ENCODE measurements at regions not wholly inside any gene's neighbourhood (a gene's known extent, or its start where the extent isn't known, plus 50 kb on each side); places are given as distances from the start of the nearest gene placed in this dataset.

DNA sequence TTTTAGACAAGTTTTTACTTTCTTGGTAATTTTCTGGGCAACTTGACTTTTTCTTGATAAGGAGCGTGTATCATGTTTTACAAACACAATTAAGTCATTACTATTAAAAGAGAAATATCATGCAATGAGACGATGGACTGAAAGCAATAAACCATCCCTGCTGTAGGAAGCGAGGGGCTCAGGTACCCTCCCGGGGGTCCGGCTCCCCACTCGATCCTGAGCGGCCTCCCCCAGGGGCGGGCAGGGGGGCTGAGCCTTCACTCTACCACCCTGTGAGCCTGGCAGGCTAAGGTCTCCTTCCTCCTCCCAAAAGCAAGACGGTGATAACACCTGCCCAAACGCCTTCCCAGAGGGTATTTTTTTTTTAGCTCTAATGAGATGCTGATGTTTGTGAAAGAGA, 51.8 kb upstream of the ADGRA1 start:
- no peaks in the 10 kb centered on the region for H3K4me1 Mint-ChIP-seq (ENCODE audit: unreplicated experiment)
- TF ChIP-seq, protein P1, sequence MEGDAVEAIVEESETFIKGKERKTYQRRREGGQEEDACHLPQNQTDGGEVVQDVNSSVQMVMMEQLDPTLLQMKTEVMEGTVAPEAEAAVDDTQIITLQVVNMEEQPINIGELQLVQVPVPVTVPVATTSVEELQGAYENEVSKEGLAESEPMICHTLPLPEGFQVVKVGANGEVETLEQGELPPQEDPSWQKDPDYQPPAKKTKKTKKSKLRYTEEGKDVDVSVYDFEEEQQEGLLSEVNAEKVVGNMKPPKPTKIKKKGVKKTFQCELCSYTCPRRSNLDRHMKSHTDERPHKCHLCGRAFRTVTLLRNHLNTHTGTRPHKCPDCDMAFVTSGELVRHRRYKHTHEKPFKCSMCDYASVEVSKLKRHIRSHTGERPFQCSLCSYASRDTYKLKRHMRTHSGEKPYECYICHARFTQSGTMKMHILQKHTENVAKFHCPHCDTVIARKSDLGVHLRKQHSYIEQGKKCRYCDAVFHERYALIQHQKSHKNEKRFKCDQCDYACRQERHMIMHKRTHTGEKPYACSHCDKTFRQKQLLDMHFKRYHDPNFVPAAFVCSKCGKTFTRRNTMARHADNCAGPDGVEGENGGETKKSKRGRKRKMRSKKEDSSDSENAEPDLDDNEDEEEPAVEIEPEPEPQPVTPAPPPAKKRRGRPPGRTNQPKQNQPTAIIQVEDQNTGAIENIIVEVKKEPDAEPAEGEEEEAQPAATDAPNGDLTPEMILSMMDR (IDR thresholded peaks at IDR 0.05; ENCODE audit: unreplicated experiment) = no peak
- H3K27ac Mint-ChIP-seq (ENCODE audit: unreplicated experiment) = no peak overlapping the region
- peaks cover 7% of the 10 kb centered on the region for H3K27me3 Mint-ChIP-seq (ENCODE audit: unreplicated experiment)
- H3K9me3 Mint-ChIP-seq (ENCODE audit: unreplicated experiment) = no peaks in the 10 kb centered on the region
- no peak overlapping the region for H3K4me3 Mint-ChIP-seq (ENCODE audit: unreplicated experiment)
- DNase-seq (ENCODE audit: low spot score) = no peak
- H3K36me3 Mint-ChIP-seq (ENCODE audit: low read depth, unreplicated experiment) = no peaks in the 10 kb centered on the region

DNA sequence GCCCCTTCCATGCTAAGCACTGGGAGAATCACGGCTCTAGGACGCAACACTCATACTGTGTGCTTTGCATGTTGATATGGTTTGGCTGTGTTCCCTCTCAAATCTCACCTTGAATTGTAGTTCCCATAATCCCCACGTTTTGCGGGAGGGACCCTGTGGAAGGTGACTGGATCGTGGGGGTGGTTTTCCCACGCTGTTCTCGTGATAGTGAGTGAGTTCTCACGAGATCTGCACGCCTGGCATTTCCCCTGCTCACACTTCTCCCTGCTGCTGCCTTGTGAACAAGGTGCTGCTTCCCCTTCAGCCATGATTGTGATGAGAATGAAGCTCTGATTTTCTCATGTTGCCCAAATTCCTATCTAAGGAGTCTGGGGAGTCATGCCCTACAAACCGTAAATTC, 53.0 kb upstream of the ADGRA1 start:
- TF ChIP-seq, protein P1 (IDR thresholded peaks at IDR 0.05; ENCODE audit: unreplicated experiment) = no peak
- H3K27ac Mint-ChIP-seq (ENCODE audit: unreplicated experiment) = no peak overlapping the region
- no peak for DNase-seq (ENCODE audit: low spot score)
- no peak overlapping the region for H3K4me3 Mint-ChIP-seq (ENCODE audit: unreplicated experiment)
- no peaks in the 10 kb centered on the region for H3K36me3 Mint-ChIP-seq (ENCODE audit: low read depth, unreplicated experiment)
- peaks cover 11% of the 10 kb centered on the region for H3K27me3 Mint-ChIP-seq (ENCODE audit: unreplicated experiment)
- H3K9me3 Mint-ChIP-seq (ENCODE audit: unreplicated experiment) = no peaks in the 10 kb centered on the region
- H3K4me1 Mint-ChIP-seq (ENCODE audit: unreplicated experiment) = no peaks in the 10 kb centered on the region

- no peaks in the 10 kb centered on the region for H3K9me3 Mint-ChIP-seq (ENCODE audit: unreplicated experiment)
- H3K4me1 Mint-ChIP-seq (ENCODE audit: unreplicated experiment) = no peaks in the 10 kb centered on the region
- no peak overlapping the region for H3K27ac Mint-ChIP-seq (ENCODE audit: unreplicated experiment)
- TF ChIP-seq, protein P1 (IDR thresholded peaks at IDR 0.05; ENCODE audit: unreplicated experiment) = no peak
- peaks cover 11% of the 10 kb centered on the region for H3K27me3 Mint-ChIP-seq (ENCODE audit: unreplicated experiment)
- no peaks in the 10 kb centered on the region for H3K36me3 Mint-ChIP-seq (ENCODE audit: low read depth, unreplicated experiment)
- no peak overlapping the region for H3K4me3 Mint-ChIP-seq (ENCODE audit: unreplicated experiment)
- no peak for DNase-seq (ENCODE audit: low spot score)
Observed at GRCh38 chr10:133034092-133034491, 53.6 kb upstream of the ADGRA1 start.

- Mint-ChIP-seq H3K27me3 (ENCODE audit: unreplicated experiment) (peaks cover 11% of the 10 kb centered on the region), H3K9me3 (ENCODE audit: unreplicated experiment) (no peaks in the 10 kb centered on the region), H3K27ac (ENCODE audit: unreplicated experiment) (no peak overlapping the region), H3K36me3 (ENCODE audit: low read depth, unreplicated experiment) (no peaks in the 10 kb centered on the region), H3K4me3 (ENCODE audit: unreplicated experiment) (no peak overlapping the region), H3K4me1 (ENCODE audit: unreplicated experiment) (no peaks in the 10 kb centered on the region)
- DNase-seq (ENCODE audit: low spot score) = no peak
- TF ChIP-seq, protein P1 (IDR thresholded peaks at IDR 0.05; ENCODE audit: unreplicated experiment) = no peak
Observed at GRCh38 chr10:133033742-133034048, 54.0 kb upstream of the ADGRA1 start.

DNA sequence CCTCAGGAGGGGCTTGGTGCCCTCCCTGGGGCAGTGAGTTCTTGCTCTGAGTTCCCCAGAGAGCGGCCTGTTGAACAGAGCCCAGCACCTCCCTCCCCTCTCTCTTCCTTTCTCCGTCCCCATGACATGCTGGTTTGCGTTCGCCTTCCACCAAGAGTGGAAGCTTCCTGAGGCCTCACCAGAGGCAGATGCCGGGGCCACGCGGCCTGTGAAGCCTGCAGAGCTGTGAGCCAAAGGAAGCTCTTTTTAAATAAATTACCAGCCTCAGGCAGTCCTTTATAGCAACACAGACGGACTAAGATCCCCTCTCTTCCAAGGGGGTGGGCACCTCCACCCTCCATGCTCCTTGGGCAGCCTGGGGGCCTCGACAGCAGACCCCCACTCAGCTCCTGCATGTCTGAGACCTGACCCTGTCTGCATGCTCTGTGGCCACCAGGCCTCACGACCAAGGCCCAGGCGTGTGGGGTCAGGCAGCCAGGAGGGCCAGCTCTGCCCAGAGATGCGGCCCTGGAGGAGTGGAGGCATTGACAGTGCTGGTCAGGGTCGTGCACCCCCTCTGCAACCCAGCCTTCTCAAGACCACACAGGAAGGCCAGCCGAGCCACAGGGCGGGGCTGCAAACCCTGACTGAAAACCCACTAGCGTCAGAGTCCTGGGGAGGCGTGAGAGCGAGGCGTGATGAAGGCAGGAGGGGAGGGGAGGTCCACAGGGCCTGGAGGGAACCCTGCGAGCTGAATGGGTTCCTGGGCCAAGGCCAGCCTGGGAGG, 54.6 kb upstream of the ADGRA1 start:
- TF ChIP-seq, protein P1 (IDR thresholded peaks at IDR 0.05; ENCODE audit: unreplicated experiment) = no peak
- no peaks in the 10 kb centered on the region for H3K9me3 Mint-ChIP-seq (ENCODE audit: unreplicated experiment)
- no peak for DNase-seq (ENCODE audit: low spot score)
- H3K27me3 Mint-ChIP-seq (ENCODE audit: unreplicated experiment) = peaks cover 9% of the 10 kb centered on the region
- H3K27ac Mint-ChIP-seq (ENCODE audit: unreplicated experiment) = no peak overlapping the region
- H3K4me3 Mint-ChIP-seq (ENCODE audit: unreplicated experiment) = no peak overlapping the region
- no peaks in the 10 kb centered on the region for H3K4me1 Mint-ChIP-seq (ENCODE audit: unreplicated experiment)
- no peaks in the 10 kb centered on the region for H3K36me3 Mint-ChIP-seq (ENCODE audit: low read depth, unreplicated experiment)

All from endothelial cell (in vitro differentiated cells).